ENCODE measurements at regions not wholly inside any gene's neighbourhood (a gene's known extent, or its start where the extent isn't known, plus 50 kb on each side); places are given as distances from the start of the nearest gene placed in this dataset.

DNA sequence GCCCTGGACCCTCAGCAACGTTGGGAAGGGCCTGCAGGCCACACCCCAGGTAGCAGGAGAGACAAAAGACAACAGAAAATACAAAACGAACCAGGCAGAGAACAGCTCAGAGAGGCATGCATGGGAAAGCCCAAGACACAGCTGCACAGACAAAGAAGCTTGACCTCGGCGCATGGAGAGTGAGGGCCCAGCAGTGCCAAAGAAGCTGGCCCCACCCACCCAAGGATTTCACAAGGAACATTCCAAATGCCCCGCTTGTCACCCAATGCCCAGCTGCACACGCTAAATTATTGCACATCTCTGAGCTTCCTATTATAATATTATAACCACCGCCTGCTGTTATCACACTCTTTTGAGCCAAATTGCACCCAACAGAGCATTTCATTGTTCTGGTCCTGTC is 147.7 kb upstream of the TBL1X start:
- Mint-ChIP-seq H3K27me3 (ENCODE audit: insufficient read depth, low read depth, poor library complexity) (peaks cover 6% of the 10 kb centered on the region), H3K4me1 (peaks cover 11% of the 10 kb centered on the region; the same call in 2 of the 3 replicates), H3K27ac (no peak overlapping the region), H3K4me3 (no peak overlapping the region), H3K9me3 (no peaks in the 10 kb centered on the region), H3K36me3 (ENCODE audit: low read depth) (no peaks in the 10 kb centered on the region)
- Histone ChIP-seq H3K27me3 (ENCODE audit: insufficient read depth) (no peaks in the 10 kb centered on the region), H3F3A (replicated peaks; ENCODE audit: low read depth) (no peaks in the 10 kb centered on the region), H2AFZ (no peak overlapping the region), H3K79me2 (replicated peaks; ENCODE audit: insufficient read depth) (no peaks in the 10 kb centered on the region), H4K20me1 (replicated peaks; ENCODE audit: insufficient read depth) (no peaks in the 10 kb centered on the region), H3K4me2 (no peak overlapping the region), H3K36me3 (ENCODE audit: insufficient read depth) (no peaks in the 10 kb centered on the region), H3K4me3 (no peak overlapping the region), H3K4me1 (ENCODE audit: insufficient read depth) (no peaks in the 10 kb centered on the region), H3K9me2 (ENCODE audit: insufficient read depth) (no peaks in the 10 kb centered on the region), H3K27ac (ENCODE audit: low read depth) (no peak overlapping the region)
- ATAC-seq, result no peak
- DNase-seq (ENCODE audit: low spot score), result no peak
- no peak for TF ChIP-seq STAT1 (IDR thresholded peaks at IDR 0.05; ENCODE audit: unreplicated experiment)
- TF ChIP-seq, protein P1, sequence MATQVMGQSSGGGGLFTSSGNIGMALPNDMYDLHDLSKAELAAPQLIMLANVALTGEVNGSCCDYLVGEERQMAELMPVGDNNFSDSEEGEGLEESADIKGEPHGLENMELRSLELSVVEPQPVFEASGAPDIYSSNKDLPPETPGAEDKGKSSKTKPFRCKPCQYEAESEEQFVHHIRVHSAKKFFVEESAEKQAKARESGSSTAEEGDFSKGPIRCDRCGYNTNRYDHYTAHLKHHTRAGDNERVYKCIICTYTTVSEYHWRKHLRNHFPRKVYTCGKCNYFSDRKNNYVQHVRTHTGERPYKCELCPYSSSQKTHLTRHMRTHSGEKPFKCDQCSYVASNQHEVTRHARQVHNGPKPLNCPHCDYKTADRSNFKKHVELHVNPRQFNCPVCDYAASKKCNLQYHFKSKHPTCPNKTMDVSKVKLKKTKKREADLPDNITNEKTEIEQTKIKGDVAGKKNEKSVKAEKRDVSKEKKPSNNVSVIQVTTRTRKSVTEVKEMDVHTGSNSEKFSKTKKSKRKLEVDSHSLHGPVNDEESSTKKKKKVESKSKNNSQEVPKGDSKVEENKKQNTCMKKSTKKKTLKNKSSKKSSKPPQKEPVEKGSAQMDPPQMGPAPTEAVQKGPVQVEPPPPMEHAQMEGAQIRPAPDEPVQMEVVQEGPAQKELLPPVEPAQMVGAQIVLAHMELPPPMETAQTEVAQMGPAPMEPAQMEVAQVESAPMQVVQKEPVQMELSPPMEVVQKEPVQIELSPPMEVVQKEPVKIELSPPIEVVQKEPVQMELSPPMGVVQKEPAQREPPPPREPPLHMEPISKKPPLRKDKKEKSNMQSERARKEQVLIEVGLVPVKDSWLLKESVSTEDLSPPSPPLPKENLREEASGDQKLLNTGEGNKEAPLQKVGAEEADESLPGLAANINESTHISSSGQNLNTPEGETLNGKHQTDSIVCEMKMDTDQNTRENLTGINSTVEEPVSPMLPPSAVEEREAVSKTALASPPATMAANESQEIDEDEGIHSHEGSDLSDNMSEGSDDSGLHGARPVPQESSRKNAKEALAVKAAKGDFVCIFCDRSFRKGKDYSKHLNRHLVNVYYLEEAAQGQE (IDR thresholded peaks at IDR 0.05; ENCODE audit: unreplicated experiment), result no peak
- TF ChIP-seq, protein P2, sequence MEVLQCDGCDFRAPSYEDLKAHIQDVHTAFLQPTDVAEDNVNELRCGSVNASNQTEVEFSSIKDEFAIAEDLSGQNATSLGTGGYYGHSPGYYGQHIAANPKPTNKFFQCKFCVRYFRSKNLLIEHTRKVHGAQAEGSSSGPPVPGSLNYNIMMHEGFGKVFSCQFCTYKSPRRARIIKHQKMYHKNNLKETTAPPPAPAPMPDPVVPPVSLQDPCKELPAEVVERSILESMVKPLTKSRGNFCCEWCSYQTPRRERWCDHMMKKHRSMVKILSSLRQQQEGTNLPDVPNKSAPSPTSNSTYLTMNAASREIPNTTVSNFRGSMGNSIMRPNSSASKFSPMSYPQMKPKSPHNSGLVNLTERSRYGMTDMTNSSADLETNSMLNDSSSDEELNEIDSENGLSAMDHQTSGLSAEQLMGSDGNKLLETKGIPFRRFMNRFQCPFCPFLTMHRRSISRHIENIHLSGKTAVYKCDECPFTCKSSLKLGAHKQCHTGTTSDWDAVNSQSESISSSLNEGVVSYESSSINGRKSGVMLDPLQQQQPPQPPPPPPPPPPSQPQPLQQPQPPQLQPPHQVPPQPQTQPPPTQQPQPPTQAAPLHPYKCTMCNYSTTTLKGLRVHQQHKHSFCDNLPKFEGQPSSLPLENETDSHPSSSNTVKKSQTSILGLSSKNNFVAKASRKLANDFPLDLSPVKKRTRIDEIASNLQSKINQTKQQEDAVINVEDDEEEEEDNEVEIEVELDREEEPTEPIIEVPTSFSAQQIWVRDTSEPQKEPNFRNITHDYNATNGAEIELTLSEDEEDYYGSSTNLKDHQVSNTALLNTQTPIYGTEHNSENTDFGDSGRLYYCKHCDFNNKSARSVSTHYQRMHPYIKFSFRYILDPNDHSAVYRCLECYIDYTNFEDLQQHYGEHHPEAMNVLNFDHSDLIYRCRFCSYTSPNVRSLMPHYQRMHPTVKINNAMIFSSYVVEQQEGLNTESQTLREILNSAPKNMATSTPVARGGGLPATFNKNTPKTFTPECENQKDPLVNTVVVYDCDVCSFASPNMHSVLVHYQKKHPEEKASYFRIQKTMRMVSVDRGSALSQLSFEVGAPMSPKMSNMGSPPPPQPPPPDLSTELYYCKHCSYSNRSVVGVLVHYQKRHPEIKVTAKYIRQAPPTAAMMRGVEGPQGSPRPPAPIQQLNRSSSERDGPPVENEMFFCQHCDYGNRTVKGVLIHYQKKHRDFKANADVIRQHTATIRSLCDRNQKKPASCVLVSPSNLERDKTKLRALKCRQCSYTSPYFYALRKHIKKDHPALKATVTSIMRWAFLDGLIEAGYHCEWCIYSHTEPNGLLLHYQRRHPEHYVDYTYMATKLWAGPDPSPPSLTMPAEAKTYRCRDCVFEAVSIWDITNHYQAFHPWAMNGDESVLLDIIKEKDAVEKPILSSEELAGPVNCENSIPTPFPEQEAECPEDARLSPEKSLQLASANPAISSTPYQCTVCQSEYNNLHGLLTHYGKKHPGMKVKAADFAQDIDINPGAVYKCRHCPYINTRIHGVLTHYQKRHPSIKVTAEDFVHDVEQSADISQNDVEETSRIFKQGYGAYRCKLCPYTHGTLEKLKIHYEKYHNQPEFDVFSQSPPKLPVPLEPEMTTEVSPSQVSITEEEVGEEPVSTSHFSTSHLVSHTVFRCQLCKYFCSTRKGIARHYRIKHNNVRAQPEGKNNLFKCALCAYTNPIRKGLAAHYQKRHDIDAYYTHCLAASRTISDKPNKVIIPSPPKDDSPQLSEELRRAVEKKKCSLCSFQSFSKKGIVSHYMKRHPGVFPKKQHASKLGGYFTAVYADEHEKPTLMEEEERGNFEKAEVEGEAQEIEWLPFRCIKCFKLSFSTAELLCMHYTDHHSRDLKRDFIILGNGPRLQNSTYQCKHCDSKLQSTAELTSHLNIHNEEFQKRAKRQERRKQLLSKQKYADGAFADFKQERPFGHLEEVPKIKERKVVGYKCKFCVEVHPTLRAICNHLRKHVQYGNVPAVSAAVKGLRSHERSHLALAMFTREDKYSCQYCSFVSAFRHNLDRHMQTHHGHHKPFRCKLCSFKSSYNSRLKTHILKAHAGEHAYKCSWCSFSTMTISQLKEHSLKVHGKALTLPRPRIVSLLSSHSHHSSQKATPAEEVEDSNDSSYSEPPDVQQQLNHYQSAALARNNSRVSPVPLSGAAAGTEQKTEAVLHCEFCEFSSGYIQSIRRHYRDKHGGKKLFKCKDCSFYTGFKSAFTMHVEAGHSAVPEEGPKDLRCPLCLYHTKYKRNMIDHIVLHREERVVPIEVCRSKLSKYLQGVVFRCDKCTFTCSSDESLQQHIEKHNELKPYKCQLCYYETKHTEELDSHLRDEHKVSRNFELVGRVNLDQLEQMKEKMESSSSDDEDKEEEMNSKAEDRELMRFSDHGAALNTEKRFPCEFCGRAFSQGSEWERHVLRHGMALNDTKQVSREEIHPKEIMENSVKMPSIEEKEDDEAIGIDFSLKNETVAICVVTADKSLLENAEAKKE (CRISPR knock-in tag; IDR thresholded peaks at IDR 0.05), result no peak
- TF ChIP-seq, protein P3, sequence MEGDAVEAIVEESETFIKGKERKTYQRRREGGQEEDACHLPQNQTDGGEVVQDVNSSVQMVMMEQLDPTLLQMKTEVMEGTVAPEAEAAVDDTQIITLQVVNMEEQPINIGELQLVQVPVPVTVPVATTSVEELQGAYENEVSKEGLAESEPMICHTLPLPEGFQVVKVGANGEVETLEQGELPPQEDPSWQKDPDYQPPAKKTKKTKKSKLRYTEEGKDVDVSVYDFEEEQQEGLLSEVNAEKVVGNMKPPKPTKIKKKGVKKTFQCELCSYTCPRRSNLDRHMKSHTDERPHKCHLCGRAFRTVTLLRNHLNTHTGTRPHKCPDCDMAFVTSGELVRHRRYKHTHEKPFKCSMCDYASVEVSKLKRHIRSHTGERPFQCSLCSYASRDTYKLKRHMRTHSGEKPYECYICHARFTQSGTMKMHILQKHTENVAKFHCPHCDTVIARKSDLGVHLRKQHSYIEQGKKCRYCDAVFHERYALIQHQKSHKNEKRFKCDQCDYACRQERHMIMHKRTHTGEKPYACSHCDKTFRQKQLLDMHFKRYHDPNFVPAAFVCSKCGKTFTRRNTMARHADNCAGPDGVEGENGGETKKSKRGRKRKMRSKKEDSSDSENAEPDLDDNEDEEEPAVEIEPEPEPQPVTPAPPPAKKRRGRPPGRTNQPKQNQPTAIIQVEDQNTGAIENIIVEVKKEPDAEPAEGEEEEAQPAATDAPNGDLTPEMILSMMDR (conservative IDR thresholded peaks at IDR 0.05; ENCODE audit: low read depth in 2 of 2), result no peak
- no peak for TF ChIP-seq ZNF331 (CRISPR knock-in tag; IDR thresholded peaks at IDR 0.05; ENCODE audit: low read depth)
- TF ChIP-seq, protein P4, sequence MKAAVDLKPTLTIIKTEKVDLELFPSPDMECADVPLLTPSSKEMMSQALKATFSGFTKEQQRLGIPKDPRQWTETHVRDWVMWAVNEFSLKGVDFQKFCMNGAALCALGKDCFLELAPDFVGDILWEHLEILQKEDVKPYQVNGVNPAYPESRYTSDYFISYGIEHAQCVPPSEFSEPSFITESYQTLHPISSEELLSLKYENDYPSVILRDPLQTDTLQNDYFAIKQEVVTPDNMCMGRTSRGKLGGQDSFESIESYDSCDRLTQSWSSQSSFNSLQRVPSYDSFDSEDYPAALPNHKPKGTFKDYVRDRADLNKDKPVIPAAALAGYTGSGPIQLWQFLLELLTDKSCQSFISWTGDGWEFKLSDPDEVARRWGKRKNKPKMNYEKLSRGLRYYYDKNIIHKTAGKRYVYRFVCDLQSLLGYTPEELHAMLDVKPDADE (IDR thresholded peaks at IDR 0.05), result no peak
- TF ChIP-seq EZH2 (IDR thresholded peaks at IDR 0.05; ENCODE audit: low read depth, unreplicated experiment), result no peak
- TF ChIP-seq JUNB (IDR thresholded peaks at IDR 0.05; ENCODE audit: unreplicated experiment), result no peak

All from GM23338 (cell line).